ENCODE measurements at regions not wholly inside any gene's neighbourhood (a gene's known extent, or its start where the extent isn't known, plus 50 kb on each side); places are given as distances from the start of the nearest gene placed in this dataset.

GRCh38 chr2:16070648-16070971, 130.3 kb downstream of the MYCN start (continued):
- TF ChIP-seq POU6F1 (CRISPR knock-in tag; IDR thresholded peaks at IDR 0.05; ENCODE audit: borderline replicate concordance, low read depth) = no peak
- no peak for TF ChIP-seq BACH2 (CRISPR knock-in tag; IDR thresholded peaks at IDR 0.05; ENCODE audit: borderline replicate concordance)
- TF ChIP-seq TSHZ2 (CRISPR knock-in tag; IDR thresholded peaks at IDR 0.05) = no peak
- TF ChIP-seq CSDC2 (CRISPR knock-in tag; IDR thresholded peaks at IDR 0.05) = no peak
- no peak for TF ChIP-seq ZFP3 (CRISPR knock-in tag; IDR thresholded peaks at IDR 0.05)
- no peak for TF ChIP-seq ZNF8 (CRISPR knock-in tag; IDR thresholded peaks at IDR 0.05)

- no peak for ATAC-seq
- TF ChIP-seq CSRNP3 (CRISPR knock-in tag; IDR thresholded peaks at IDR 0.05) (no peak), TOX (CRISPR knock-in tag; IDR thresholded peaks at IDR 0.05; ENCODE audit: borderline replicate concordance) (no peak), SNAI2 (CRISPR knock-in tag; IDR thresholded peaks at IDR 0.05) (no peak), RARB (CRISPR knock-in tag; IDR thresholded peaks at IDR 0.05) (no peak), CREB5 (CRISPR knock-in tag; IDR thresholded peaks at IDR 0.05; ENCODE audit: low read depth) (no peak), TSHZ2 (CRISPR knock-in tag; IDR thresholded peaks at IDR 0.05) (no peak), OSR1 (CRISPR knock-in tag; IDR thresholded peaks at IDR 0.05) (no peak), POU6F1 (CRISPR knock-in tag; IDR thresholded peaks at IDR 0.05; ENCODE audit: borderline replicate concordance, low read depth) (no peak), ARNTL (CRISPR knock-in tag; IDR thresholded peaks at IDR 0.05; ENCODE audit: borderline replicate concordance, low read depth) (no peak), ZC3H10 (CRISPR knock-in tag; IDR thresholded peaks at IDR 0.05) (no peak), ISL1 (CRISPR knock-in tag; IDR thresholded peaks at IDR 0.05) (no peak), ZNF565 (CRISPR knock-in tag; conservative IDR thresholded peaks at IDR 0.05; ENCODE audit: low read depth) (no peak), ZFP30 (CRISPR knock-in tag; IDR thresholded peaks at IDR 0.05) (no peak), GLIS3 (CRISPR knock-in tag; IDR thresholded peaks at IDR 0.05) (no peak)
These were observed 129.7 kb downstream of the MYCN start for GRCh38 chr2:16069933-16070647.

- TF ChIP-seq RARB (CRISPR knock-in tag; IDR thresholded peaks at IDR 0.05) (no peak), CSDC2 (CRISPR knock-in tag; IDR thresholded peaks at IDR 0.05) (no peak), CREB5 (CRISPR knock-in tag; IDR thresholded peaks at IDR 0.05; ENCODE audit: low read depth) (no peak), TOX (CRISPR knock-in tag; IDR thresholded peaks at IDR 0.05; ENCODE audit: borderline replicate concordance) (no peak), ZNF565 (CRISPR knock-in tag; conservative IDR thresholded peaks at IDR 0.05; ENCODE audit: low read depth) (no peak), ARNTL (CRISPR knock-in tag; IDR thresholded peaks at IDR 0.05; ENCODE audit: borderline replicate concordance, low read depth) (no peak), ESRRG (CRISPR knock-in tag; IDR thresholded peaks at IDR 0.05) (no peak), ZFP3 (CRISPR knock-in tag; IDR thresholded peaks at IDR 0.05) (no peak), ZFP30 (CRISPR knock-in tag; IDR thresholded peaks at IDR 0.05) (no peak), PPARA (CRISPR knock-in tag; IDR thresholded peaks at IDR 0.05; ENCODE audit: borderline replicate concordance) (no peak), TSHZ2 (CRISPR knock-in tag; IDR thresholded peaks at IDR 0.05) (no peak)
- ATAC-seq = no peak
These were observed 129.2 kb downstream of the MYCN start for GRCh38 chr2:16069663-16069932.
